CD4-positive, alpha-beta T cell (primary cell): ENCODE measurements at regions not wholly inside any gene's neighbourhood (a gene's known extent, or its start where the extent isn't known, plus 50 kb on each side); places are given as distances from the start of the nearest gene placed in this dataset.

Experiments used
- ATAC-seq: fragments of 200-7000 bp; cut with Tn5 transposase; one replicate; pipeline ENCODE4 v1.10.0; 2022; ENCODE audit warnings: mild to moderate bottlenecking; ENCODE audit not compliant: poor library complexity
- CTCF ChIA-PET: fragments of 350-600 bp; sonication (Branson Sonifier 250); formaldehyde crosslinking; loops from one replicate; lab custom pipeline; 2021; ENCODE audit warnings: antibody characterized with exemption, inconsistent platforms; lab: Charles Lee
- POLR2A ChIA-PET: fragments of 350-600 bp; sonication (Branson Sonifier 250); formaldehyde crosslinking; loops from one replicate; lab custom pipeline; 2021; ENCODE audit warnings: antibody characterized with exemption, inconsistent platforms; lab: Charles Lee
- DNase-seq, 14 experiments: peaks; one replicate each; pipeline ENCODE4 v3.0.0-alpha.2; 2013 to 2020; ENCODE audit warnings: mixed read lengths in 2 of 14
- H3K27ac ChIP-seq, 2 donors: one replicate each; pipeline versions ENCODE4 v1.5.1 to v1.7.0; 2013; ENCODE audit warnings: low read length in 2 of 2, low read depth in 1 of 2, mild to moderate bottlenecking in 1 of 2
- H3K27me3 ChIP-seq, 2 experiments: 1 replicate in 1 of 2; 2 replicates in 1 of 2; pipeline versions ENCODE4 v1.6.1 to v1.7.0; 2013; ENCODE audit warnings: low read length in 2 of 2, control low read depth in 1 of 2, mild to moderate bottlenecking in 1 of 2, moderate library complexity in 1 of 2; ENCODE audit not compliant: insufficient read depth in 2 of 2, control insufficient read depth in 1 of 2
- H3K36me3 ChIP-seq: one replicate; pipeline ENCODE4 v1.6.1; 2013; ENCODE audit warnings: low read length, control low read depth; ENCODE audit not compliant: insufficient read depth
- H3K4me1 ChIP-seq: one replicate; pipeline ENCODE4 v1.6.1; 2013; ENCODE audit warnings: low read length, control low read depth; ENCODE audit not compliant: insufficient read depth
- H3K4me3 ChIP-seq: one replicate; pipeline ENCODE4 v1.5.1; 2013; ENCODE audit warnings: mild to moderate bottlenecking, low read length, moderate library complexity
- H3K9me3 ChIP-seq, 2 experiments: 1 replicate in 1 of 2; 2 replicates in 1 of 2; pipeline versions ENCODE4 v1.6.1 to v1.7.0; 2013; ENCODE audit warnings: low read length in 2 of 2, mild to moderate bottlenecking in 2 of 2, control low read depth in 1 of 2, moderate library complexity in 1 of 2; ENCODE audit not compliant: control insufficient read depth in 1 of 2, insufficient read depth in 1 of 2
- H3K27ac Mint-ChIP-seq: one replicate; pipeline ENCODE4 v1.8.0; 2020; ENCODE audit warnings: mixed read lengths
- H3K27me3 Mint-ChIP-seq: one replicate; pipeline ENCODE4 v1.8.0; 2021; ENCODE audit warnings: mixed read lengths
- H3K36me3 Mint-ChIP-seq: one replicate; pipeline ENCODE4 v1.8.0; 2021; ENCODE audit warnings: low read depth, mixed read lengths
- H3K4me1 Mint-ChIP-seq: one replicate; pipeline ENCODE4 v1.8.0; 2021; ENCODE audit warnings: low read depth, mixed read lengths
- H3K4me3 Mint-ChIP-seq: one replicate; pipeline ENCODE4 v1.8.0; 2020; ENCODE audit warnings: mild to moderate bottlenecking, mixed read lengths
- H3K9me3 Mint-ChIP-seq: one replicate; pipeline ENCODE4 v1.8.0; 2020; ENCODE audit warnings: mixed read lengths
- CTCF ChIP-seq: fragments of 200-600 bp; IDR thresholded peaks from one replicate; pipeline ENCODE4 v1.8.0; 2022; ENCODE audit warnings: antibody characterized with exemption, mild to moderate bottlenecking
- intact Hi-C, 2 experiments: fragments of 100-400 bp; cut with DNase I in 1 of 2; cut with micrococcal nuclease in 1 of 2; formaldehyde crosslinking; loops; one replicate each; pipeline versions ENCODE4 v1.15.1 to v1.9.0; 2023 to 2025; cut with DNase I, micrococcal nuclease

GRCh38 chr6:71510856-71511255 lies 222.2 kb downstream of the OGFRL1 start:
- Mint-ChIP-seq H3K27me3 (no peaks in the 10 kb centered on the region), H3K9me3 (no peaks in the 10 kb centered on the region)
- CTCF ChIA-PET, result no interaction called here

GRCh38 chr6:71512256-71512655 lies 223.6 kb downstream of the OGFRL1 start:
- Mint-ChIP-seq H3K9me3 (no peaks in the 10 kb centered on the region), H3K27me3 (no peaks in the 10 kb centered on the region), H3K4me3 (no peak overlapping the region), H3K4me1 (no peaks in the 10 kb centered on the region), H3K27ac (no peak overlapping the region), H3K36me3 (no peaks in the 10 kb centered on the region)
- H3K9me3 ChIP-seq, result no peaks in the 10 kb centered on the region
- no peak overlapping the region for H3K27ac ChIP-seq
- no peaks in the 10 kb centered on the region for H3K36me3 ChIP-seq
- POLR2A ChIA-PET, result no interaction called here
- no peak overlapping the region for H3K4me3 ChIP-seq
- no peak for TF ChIP-seq CTCF
- intact Hi-C loops, result no loop called here
- H3K4me1 ChIP-seq, result no peaks in the 10 kb centered on the region
- H3K27me3 ChIP-seq, result no peaks in the 10 kb centered on the region
- ATAC-seq, result no peak
- no peak for DNase-seq
- CTCF ChIA-PET, result no interaction called here

More at GRCh38 chr6:71510856-71511255, 222.2 kb downstream of the OGFRL1 start:
- no peak overlapping the region for H3K4me3 Mint-ChIP-seq
- no peaks in the 10 kb centered on the region for H3K4me1 Mint-ChIP-seq
- intact Hi-C loops, result no loop called here
- POLR2A ChIA-PET, result no interaction called here
- H3K4me1 ChIP-seq, result no peaks in the 10 kb centered on the region
- H3K27me3 ChIP-seq, result no peaks in the 10 kb centered on the region
- ATAC-seq (no peak), DNase-seq (no peak)
- no peaks in the 10 kb centered on the region for H3K36me3 ChIP-seq
- H3K4me3 ChIP-seq, result no peak overlapping the region
- H3K27ac ChIP-seq, result no peak overlapping the region
- no peak for TF ChIP-seq CTCF
- no peak overlapping the region for H3K27ac Mint-ChIP-seq
- H3K9me3 ChIP-seq, result no peaks in the 10 kb centered on the region
- no peaks in the 10 kb centered on the region for H3K36me3 Mint-ChIP-seq

GRCh38 chr6:71513036-71513435 lies 224.4 kb downstream of the OGFRL1 start:
- Mint-ChIP-seq H3K4me3 (no peak overlapping the region), H3K9me3 (no peaks in the 10 kb centered on the region), H3K27me3 (no peaks in the 10 kb centered on the region), H3K36me3 (no peaks in the 10 kb centered on the region), H3K27ac (no peak overlapping the region), H3K4me1 (no peaks in the 10 kb centered on the region)
- TF ChIP-seq CTCF, result no peak
- POLR2A ChIA-PET, result no interaction called here
- H3K9me3 ChIP-seq, result no peaks in the 10 kb centered on the region
- H3K36me3 ChIP-seq, result no peaks in the 10 kb centered on the region
- DNase-seq (no peak), ATAC-seq (no peak)
- CTCF ChIA-PET, result interaction anchor here (1.0 kb wide), 1 partner anchor 14 kb away, joined by 3 read pairs; no protein-coding TSS in a partner anchor
- intact Hi-C loops, result no loop called here
- no peaks in the 10 kb centered on the region for H3K27me3 ChIP-seq
- no peak overlapping the region for H3K4me3 ChIP-seq
- H3K4me1 ChIP-seq, result no peaks in the 10 kb centered on the region
- H3K27ac ChIP-seq, result no peak overlapping the region
